MG63 (cell line): ENCODE measurements at regions not wholly inside any gene's neighbourhood (a gene's known extent, or its start where the extent isn't known, plus 50 kb on each side); places are given as distances from the start of the nearest gene placed in this dataset.
"Not testable (repeated sequence)": the region's sequence is repeated elsewhere in the genome, so short reads cannot be mapped to it uniquely, and the experiment has no call there.

Experiments used
- DNase-seq: peaks from one replicate; pipeline ENCODE4 v3.0.0-alpha.2; 2020
- H3K27me3 ChIP-seq: fragments of 250-450 bp; sonication (Bioruptor Pico); 2 replicates; pipeline ENCODE4 v1.5.1; 2020; ENCODE audit warnings: mild to moderate bottlenecking, moderate library complexity
- H3K36me3 ChIP-seq: fragments of 250-450 bp; sonication (Bioruptor Pico); 2 replicates; pipeline ENCODE4 v1.5.1; 2020; ENCODE audit warnings: mild to moderate bottlenecking, moderate library complexity
- H3K4me3 ChIP-seq: fragments of 250-450 bp; sonication (Bioruptor Pico); 2 replicates; pipeline ENCODE4 v1.5.1; 2020; ENCODE audit warnings: mild to moderate bottlenecking, moderate library complexity
- H3K9me3 ChIP-seq: fragments of 250-450 bp; sonication (Bioruptor Pico); 2 replicates; pipeline ENCODE4 v1.5.1; 2020; ENCODE audit warnings: mild to moderate bottlenecking, moderate library complexity

- DNase-seq = no peak
- Histone ChIP-seq H3K27me3 (no peaks in the 10 kb centered on the region), H3K9me3 (no peaks in the 10 kb centered on the region), H3K4me3 (no peak overlapping the region), H3K36me3 (no peaks in the 10 kb centered on the region)
Observed at GRCh38 chr3:20451170-20451569, 265.2 kb upstream of the SGO1 start.

DNA sequence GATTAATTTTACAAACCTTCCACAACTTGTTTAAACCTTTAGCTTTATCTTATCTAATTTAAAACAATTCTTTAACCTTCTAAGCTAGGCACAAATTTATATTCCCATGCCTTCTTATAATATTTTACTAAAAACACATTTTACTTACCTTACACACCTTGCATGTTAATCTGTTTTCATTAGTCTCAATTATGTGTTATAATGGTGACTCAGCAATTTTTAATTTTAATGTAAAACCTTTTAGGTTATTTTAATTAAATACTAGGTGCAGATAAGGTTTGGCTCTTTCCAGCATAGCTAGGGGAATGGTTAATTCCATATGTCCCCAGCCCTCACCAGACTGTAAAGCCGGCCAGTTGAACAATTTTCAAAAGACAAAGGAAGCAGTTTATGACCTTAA lies 264.6 kb upstream of the SGO1 start:
- H3K27me3 ChIP-seq = no peaks in the 10 kb centered on the region
- DNase-seq = no peak
- no peaks in the 10 kb centered on the region for H3K9me3 ChIP-seq
- no peak overlapping the region for H3K4me3 ChIP-seq
- H3K36me3 ChIP-seq = no peaks in the 10 kb centered on the region

DNA sequence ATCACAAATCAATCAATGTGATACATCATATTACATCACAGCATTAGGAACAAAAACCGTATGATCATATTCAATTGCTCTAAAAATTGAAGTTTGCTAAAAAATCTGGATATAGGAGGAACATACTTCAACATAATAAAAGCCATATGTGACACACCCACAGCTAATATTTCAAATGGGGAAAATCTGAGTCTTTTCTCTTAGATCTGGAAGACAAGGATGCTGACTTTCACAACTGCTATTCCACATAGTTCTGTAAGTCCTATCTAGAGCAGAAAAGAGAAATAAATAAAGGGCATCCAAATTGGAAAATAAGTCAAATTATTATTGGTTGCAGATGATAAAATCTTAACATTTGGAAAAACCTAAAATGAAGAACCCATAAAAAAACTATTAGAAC lies 256.8 kb upstream of the SGO1 start:
- DNase-seq = no peak
- H3K9me3 ChIP-seq = no peaks in the 10 kb centered on the region
- no peak overlapping the region for H3K4me3 ChIP-seq
- H3K36me3 ChIP-seq = no peaks in the 10 kb centered on the region
- H3K27me3 ChIP-seq = no peaks in the 10 kb centered on the region

GRCh38 chr3:20427268-20427667 lies 241.3 kb upstream of the SGO1 start:
- H3K36me3 ChIP-seq, H3K27me3 ChIP-seq, DNase-seq, H3K4me3 ChIP-seq, H3K9me3 ChIP-seq: not testable (repeated sequence)

DNA sequence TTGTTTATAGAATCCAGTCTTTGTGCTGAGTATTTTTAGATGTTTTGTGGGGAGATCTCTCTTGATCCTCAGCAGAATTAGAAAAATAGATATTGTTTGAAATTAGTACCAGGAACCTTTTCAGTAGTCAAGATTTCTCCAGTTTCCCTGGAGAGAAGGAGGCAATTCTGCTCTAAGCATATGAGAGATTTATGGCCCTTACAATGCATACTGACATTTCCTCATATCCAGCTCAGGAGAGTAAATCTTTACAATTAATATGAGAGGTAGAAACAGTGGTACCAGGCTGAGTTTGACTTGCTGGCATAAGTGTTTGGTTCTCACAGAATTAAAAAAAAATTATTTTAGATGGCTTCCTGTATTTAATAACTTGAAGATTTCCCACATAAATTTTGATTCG lies 239.1 kb upstream of the SGO1 start:
- Histone ChIP-seq H3K36me3 (no peaks in the 10 kb centered on the region), H3K4me3 (no peak overlapping the region), H3K9me3 (no peaks in the 10 kb centered on the region), H3K27me3 (no peaks in the 10 kb centered on the region)
- DNase-seq = no peak

DNA sequence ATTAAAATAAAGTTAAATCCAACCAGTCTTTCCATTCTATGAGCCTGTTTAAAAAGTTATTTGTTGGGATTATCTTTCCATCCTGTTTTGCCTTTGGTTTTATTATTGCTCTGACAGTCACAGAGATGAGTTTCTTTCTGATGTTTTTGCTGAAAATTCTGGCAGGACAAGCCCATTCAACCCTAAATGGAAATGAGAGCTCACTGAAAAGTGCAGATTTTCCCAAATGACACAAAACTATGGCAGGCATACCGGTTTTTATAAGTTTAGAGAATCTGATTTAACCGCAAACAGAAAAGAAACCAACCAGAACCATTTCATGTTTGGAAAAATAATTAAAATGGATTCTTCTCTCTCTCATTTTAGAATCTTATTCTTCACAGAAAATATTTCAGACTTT lies 238.1 kb upstream of the SGO1 start:
- H3K4me3 ChIP-seq = no peak overlapping the region
- no peaks in the 10 kb centered on the region for H3K27me3 ChIP-seq
- H3K36me3 ChIP-seq = no peaks in the 10 kb centered on the region
- no peaks in the 10 kb centered on the region for H3K9me3 ChIP-seq
- no peak for DNase-seq

GRCh38 chr3:20422391-20422790 lies 236.4 kb upstream of the SGO1 start:
- no peak for DNase-seq
- Histone ChIP-seq H3K27me3 (no peaks in the 10 kb centered on the region), H3K36me3 (no peaks in the 10 kb centered on the region), H3K4me3 (no peak overlapping the region), H3K9me3 (no peaks in the 10 kb centered on the region)

DNA sequence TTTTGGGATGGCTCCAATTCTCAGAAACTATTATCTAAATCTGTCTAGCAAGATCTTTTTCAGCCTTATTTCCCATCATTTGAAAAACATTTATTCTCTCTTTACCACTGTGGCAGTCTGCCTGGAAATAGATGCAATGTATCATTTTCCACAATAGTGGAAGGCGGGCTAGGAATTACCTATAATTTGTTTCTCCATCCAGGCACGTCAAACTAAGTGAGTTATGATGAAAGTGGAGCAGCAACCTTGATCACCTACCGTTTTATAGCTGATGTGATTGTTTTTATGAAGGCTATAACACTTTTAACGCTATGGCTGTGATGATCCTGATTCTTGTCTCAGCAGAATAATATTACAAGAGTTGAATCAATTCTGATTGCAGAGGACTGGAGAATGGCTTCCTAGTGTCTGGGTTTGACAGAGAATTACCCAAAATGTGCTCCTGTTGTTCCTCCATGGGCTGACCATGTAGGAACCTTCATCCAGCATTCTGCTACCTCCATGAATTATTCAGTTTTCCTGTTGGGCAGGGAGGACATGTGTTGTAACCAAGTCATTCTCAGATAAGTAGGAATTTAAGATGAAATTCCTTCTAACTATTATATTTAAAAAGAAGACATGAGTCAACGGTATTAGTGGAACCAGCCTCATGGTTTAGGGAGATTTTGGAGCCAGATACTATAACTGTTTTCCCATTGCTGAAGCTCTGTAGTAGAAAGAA lies 231.5 kb upstream of the SGO1 start:
- no peaks in the 10 kb centered on the region for H3K36me3 ChIP-seq
- no peaks in the 10 kb centered on the region for H3K9me3 ChIP-seq
- no peak for DNase-seq
- no peak overlapping the region for H3K4me3 ChIP-seq
- H3K27me3 ChIP-seq = no peaks in the 10 kb centered on the region

GRCh38 chr3:20406611-20407011 lies 220.6 kb upstream of the SGO1 start:
- H3K27me3 ChIP-seq = no peaks in the 10 kb centered on the region
- no peaks in the 10 kb centered on the region for H3K36me3 ChIP-seq
- H3K4me3 ChIP-seq = no peak overlapping the region
- DNase-seq = no peak
- no peaks in the 10 kb centered on the region for H3K9me3 ChIP-seq

DNA sequence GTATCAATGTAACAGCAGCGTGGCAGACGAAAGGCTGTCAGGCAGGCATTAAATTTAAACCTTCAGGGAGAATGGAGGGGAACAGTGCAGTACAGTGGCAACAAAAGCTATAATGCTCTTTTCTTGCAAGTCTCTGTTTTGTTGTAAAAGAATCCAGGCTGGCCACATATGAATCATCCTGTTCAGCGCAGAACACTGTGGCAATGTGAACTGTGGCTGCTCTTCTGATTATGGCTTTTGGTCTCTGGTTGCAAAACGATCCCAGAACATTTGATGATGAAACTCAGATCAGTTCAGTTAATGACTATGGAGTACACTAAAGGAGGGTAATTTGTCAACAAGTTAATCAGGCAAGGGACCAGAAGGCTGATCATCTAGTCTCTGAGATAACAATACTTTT lies 219.7 kb upstream of the SGO1 start:
- Histone ChIP-seq H3K27me3 (no peaks in the 10 kb centered on the region), H3K4me3 (no peak overlapping the region), H3K9me3 (no peaks in the 10 kb centered on the region), H3K36me3 (no peaks in the 10 kb centered on the region)
- DNase-seq = no peak

DNA sequence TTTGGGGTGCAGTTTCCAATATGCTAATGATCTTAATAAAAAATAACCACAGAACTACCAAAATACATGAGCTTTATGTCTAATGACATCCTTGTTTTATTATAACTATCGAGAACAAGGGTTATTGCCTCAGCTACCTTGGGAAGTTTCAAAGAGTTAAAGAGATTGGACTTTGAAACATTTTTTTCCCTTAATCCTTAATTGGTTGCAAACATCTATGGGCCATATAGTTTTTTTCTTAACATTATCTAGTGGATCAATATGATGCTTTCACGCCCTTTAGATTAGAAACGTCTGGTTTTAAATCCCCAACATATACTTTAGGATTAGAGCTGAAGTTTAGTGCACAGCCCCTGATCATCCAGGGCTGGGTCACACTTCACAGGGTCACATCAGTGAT lies 219.2 kb upstream of the SGO1 start:
- no peaks in the 10 kb centered on the region for H3K36me3 ChIP-seq
- no peak overlapping the region for H3K4me3 ChIP-seq
- H3K9me3 ChIP-seq = no peaks in the 10 kb centered on the region
- no peak for DNase-seq
- H3K27me3 ChIP-seq = no peaks in the 10 kb centered on the region

DNA sequence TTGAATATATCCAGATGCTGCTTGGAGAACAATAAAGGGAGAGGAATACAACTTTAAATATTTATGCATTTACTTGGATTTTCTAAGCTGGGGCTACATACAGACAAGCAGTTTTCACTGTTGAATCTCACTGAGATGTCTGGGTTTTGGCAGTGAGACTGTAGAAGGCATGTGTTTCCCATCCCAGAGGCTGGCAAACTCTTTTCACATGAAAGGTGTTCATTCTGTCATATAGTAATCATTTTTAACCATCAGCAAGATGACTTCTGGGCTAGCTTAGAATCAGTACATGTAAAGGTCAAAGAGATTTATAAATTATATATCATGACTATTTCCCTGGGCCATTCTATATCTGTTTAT lies 218.7 kb upstream of the SGO1 start:
- Histone ChIP-seq H3K4me3 (no peak overlapping the region), H3K27me3 (no peaks in the 10 kb centered on the region), H3K9me3 (no peaks in the 10 kb centered on the region), H3K36me3 (no peaks in the 10 kb centered on the region)
- DNase-seq = no peak

- Histone ChIP-seq H3K9me3 (no peaks in the 10 kb centered on the region), H3K27me3 (no peaks in the 10 kb centered on the region), H3K36me3 (no peaks in the 10 kb centered on the region), H3K4me3 (no peak overlapping the region)
- DNase-seq = no peak
Observed at GRCh38 chr3:20403986-20404740, 218.2 kb upstream of the SGO1 start.

- Histone ChIP-seq H3K4me3 (no peak overlapping the region), H3K27me3 (no peaks in the 10 kb centered on the region), H3K36me3 (no peaks in the 10 kb centered on the region), H3K9me3 (no peaks in the 10 kb centered on the region)
- DNase-seq = no peak
Observed at GRCh38 chr3:20401253-20401652, 215.2 kb upstream of the SGO1 start.

DNA sequence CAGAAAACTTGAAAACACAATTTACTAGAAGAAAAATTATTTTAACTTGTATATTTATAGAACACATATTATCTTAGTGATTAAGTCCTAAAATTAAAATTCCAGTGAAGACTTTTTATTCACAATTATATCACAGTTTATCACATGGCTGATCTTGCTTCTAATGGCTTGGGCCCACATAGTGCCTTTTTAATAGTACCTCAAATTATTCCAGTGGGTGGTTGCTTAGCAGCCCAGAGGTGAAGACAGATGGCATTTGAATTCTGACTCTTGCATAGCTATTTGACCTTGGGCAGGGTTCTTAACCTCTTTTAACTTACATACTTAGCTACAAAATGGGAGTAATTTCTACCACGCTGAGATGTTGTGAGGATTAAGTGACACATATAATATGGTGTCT lies 214.7 kb upstream of the SGO1 start:
- Histone ChIP-seq H3K4me3 (no peak overlapping the region), H3K9me3 (no peaks in the 10 kb centered on the region), H3K36me3 (no peaks in the 10 kb centered on the region), H3K27me3 (no peaks in the 10 kb centered on the region)
- DNase-seq = no peak

DNA sequence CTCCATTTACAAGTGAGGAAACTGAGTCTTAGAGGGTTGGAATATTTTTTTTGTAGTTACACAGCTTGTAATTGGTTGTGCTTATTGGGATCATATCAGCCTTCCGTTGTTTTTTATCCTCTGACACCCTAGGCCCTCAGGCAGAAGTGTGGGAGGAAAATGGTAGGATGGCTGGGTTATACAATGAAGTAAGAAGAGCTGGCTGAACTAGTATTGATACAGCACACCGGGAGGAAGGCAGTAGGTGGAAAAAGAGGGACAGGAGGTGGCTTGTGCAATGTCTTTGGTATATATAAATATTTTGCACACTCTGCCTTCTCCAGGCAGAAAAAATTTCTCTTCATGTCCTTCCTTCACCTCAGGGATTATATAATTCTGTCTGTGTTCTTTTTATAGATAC lies 214.3 kb upstream of the SGO1 start:
- Histone ChIP-seq H3K27me3 (no peaks in the 10 kb centered on the region), H3K36me3 (no peaks in the 10 kb centered on the region), H3K4me3 (no peak overlapping the region), H3K9me3 (no peaks in the 10 kb centered on the region)
- no peak for DNase-seq

GRCh38 chr3:20396335-20396734 lies 210.3 kb upstream of the SGO1 start:
- H3K27me3 ChIP-seq = no peaks in the 10 kb centered on the region
- H3K9me3 ChIP-seq = no peaks in the 10 kb centered on the region
- no peak for DNase-seq
- H3K4me3 ChIP-seq = no peak overlapping the region
- H3K36me3 ChIP-seq = no peaks in the 10 kb centered on the region

DNA sequence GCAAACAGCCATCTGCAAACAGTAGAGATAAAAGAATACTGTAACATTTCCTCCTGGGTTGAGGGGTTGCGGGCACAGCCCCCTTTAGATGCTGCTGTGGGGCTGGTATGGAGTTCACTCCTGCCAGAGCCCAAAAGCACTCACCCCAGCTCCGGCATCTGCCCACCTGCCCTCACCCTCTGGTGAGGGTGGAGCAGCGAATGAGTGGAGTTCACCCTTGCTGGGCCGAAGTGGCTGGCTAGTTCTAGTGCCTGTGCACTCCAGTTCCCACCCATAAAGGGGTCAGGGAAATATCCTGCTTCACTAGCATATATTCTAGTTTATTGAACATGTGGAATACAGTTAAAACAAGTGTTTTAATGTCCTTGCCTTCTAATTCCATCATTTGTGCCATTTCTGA lies 209.7 kb upstream of the SGO1 start:
- DNase-seq = no peak
- Histone ChIP-seq H3K4me3 (no peak overlapping the region), H3K36me3 (no peaks in the 10 kb centered on the region), H3K9me3 (no peaks in the 10 kb centered on the region), H3K27me3 (no peaks in the 10 kb centered on the region)
